NCI-H1417 treated with DMSO at 0.1 percent for 48 hours (cell line): ENCODE measurements at regions not wholly inside any gene's neighbourhood (a gene's known extent, or its start where the extent isn't known, plus 50 kb on each side); places are given as distances from the start of the nearest gene placed in this dataset.

ENCODE experiments used
- DNase-seq: peaks from one replicate; lab custom pipeline; 2025; lab: John Stamatoyannopoulos, UW

GRCh38 chr9:27880156-27880555 lies 306.9 kb upstream of the C9orf72 start:
- no peak for DNase-seq

GRCh38 chr9:27880635-27881034 lies 307.4 kb upstream of the C9orf72 start:
- DNase-seq, result no peak

- DNase-seq, result no peak
Observed at GRCh38 chr9:27888661-27889295, 315.5 kb upstream of the C9orf72 start.

GRCh38 chr9:27924502-27924901 lies 351.2 kb upstream of the C9orf72 start:
- no peak for DNase-seq

GRCh38 chr9:27925815-27926214 lies 352.5 kb upstream of the C9orf72 start:
- no peak for DNase-seq

- DNase-seq, result no peak
Observed at GRCh38 chr9:27929841-27930240, 356.6 kb upstream of the C9orf72 start.

- no peak for DNase-seq
Observed at GRCh38 chr9:27933210-27934025, 360.1 kb upstream of the C9orf72 start.

- no peak for DNase-seq
Observed at GRCh38 chr9:27934471-27934870, 361.2 kb upstream of the C9orf72 start.

GRCh38 chr9:27939186-27939585 lies 365.9 kb upstream of the C9orf72 start:
- DNase-seq, result no peak

- DNase-seq, result no peak
Observed at GRCh38 chr9:27940535-27940934, 367.3 kb upstream of the C9orf72 start.

GRCh38 chr9:27943501-27943900 lies 370.2 kb upstream of the C9orf72 start:
- DNase-seq, result no peak

GRCh38 chr9:27945386-27945785 lies 372.1 kb upstream of the C9orf72 start:
- no peak for DNase-seq

GRCh38 chr9:27950382-27950781 lies 377.1 kb upstream of the C9orf72 start:
- no peak for DNase-seq

- no peak for DNase-seq
Observed at GRCh38 chr9:27954858-27955257, 381.6 kb upstream of the C9orf72 start.

GRCh38 chr9:27963836-27964235 lies 390.6 kb upstream of the C9orf72 start:
- no peak for DNase-seq

- DNase-seq, result no peak
Observed at GRCh38 chr9:27967210-27967609, 393.9 kb upstream of the C9orf72 start.

- no peak for DNase-seq
Observed at GRCh38 chr9:27977931-27978330, 404.6 kb upstream of the C9orf72 start.

- no peak for DNase-seq
Observed at GRCh38 chr9:27985714-27986113, 412.4 kb upstream of the C9orf72 start.

- DNase-seq, result no peak
Observed at GRCh38 chr9:27990524-27990923, 417.2 kb upstream of the C9orf72 start.

- DNase-seq, result no peak
Observed at GRCh38 chr9:27991221-27991620, 417.9 kb upstream of the C9orf72 start.

- DNase-seq, result no peak
Observed at GRCh38 chr9:28001096-28001495, 427.8 kb upstream of the C9orf72 start.

GRCh38 chr9:28004900-28005299 lies 431.6 kb upstream of the C9orf72 start:
- no peak for DNase-seq

- DNase-seq, result no peak
Observed at GRCh38 chr9:28005779-28006178, 432.5 kb upstream of the C9orf72 start.
